ENCODE measurements at regions not wholly inside any gene's neighbourhood (a gene's known extent, or its start where the extent isn't known, plus 50 kb on each side); places are given as distances from the start of the nearest gene placed in this dataset.
"Not testable (repeated sequence)": the region's sequence is repeated elsewhere in the genome, so short reads cannot be mapped to it uniquely, and the experiment has no call there.

DNA sequence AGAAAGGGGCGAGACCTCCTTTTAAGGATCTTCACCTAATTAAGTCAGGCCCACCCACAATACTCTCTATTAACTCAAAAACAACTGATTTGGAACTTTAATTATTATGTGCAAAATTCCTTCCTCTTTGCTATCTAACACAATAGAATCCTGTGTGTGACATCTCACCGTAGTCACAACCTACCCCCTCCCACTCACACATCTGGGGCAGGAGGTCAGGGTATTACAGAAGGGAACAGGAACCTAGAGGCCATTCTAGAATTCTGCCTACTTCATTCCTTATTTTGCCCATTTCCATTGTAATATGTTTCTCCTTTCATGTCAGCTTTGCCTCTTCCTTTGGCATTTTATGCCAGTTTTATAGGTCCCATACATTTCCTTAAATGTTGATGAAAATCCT lies 829.3 kb upstream of the ID2 start:
- no peak overlapping the region for H3K4me3 ChIP-seq (ENCODE audit: low read length)
- no peak overlapping the region for H3K4me2 ChIP-seq (ENCODE audit: low read length)
- no peaks in the 10 kb centered on the region for H3K27me3 ChIP-seq (ENCODE audit: control insufficient read depth, insufficient read depth, low read length)
- H3K9ac ChIP-seq (ENCODE audit: low read depth, low read length) = no peak overlapping the region
- peaks cover 2% of the 10 kb centered on the region for H3K4me1 ChIP-seq (ENCODE audit: control insufficient read depth, insufficient read depth, low read length)
- no peaks in the 10 kb centered on the region for H3K9me3 ChIP-seq (replicated peaks; ENCODE audit: low read length)
- no peaks in the 10 kb centered on the region for H3K36me3 ChIP-seq (ENCODE audit: insufficient read depth, low read length)

DNA sequence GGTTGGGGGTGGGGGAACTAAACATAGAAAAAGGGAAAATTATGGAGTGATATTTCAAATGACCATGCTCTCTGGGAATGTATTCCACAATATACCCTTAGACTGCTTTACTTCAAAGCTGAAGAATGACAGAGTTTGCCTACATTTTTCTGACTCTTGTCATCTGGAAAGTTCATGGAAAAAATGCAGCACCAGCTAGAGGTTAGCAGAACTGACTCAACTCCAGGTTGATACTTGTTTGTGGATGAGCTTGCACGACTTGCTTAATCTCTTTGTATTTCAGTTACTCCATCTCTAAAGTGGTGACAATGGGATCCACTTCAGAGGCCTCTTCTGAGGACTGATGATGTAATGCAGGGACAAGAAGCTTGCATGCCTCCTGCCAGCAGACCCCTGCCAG lies 824.0 kb upstream of the ID2 start:
- no peaks in the 10 kb centered on the region for H3K4me1 ChIP-seq (ENCODE audit: control insufficient read depth, insufficient read depth, low read length)
- H3K4me2 ChIP-seq (ENCODE audit: low read length) = no peak overlapping the region
- no peak overlapping the region for H3K4me3 ChIP-seq (ENCODE audit: low read length)
- no peak overlapping the region for H3K9ac ChIP-seq (ENCODE audit: low read depth, low read length)
- no peaks in the 10 kb centered on the region for H3K36me3 ChIP-seq (ENCODE audit: insufficient read depth, low read length)
- no peaks in the 10 kb centered on the region for H3K9me3 ChIP-seq (replicated peaks; ENCODE audit: low read length)
- no peaks in the 10 kb centered on the region for H3K27me3 ChIP-seq (ENCODE audit: control insufficient read depth, insufficient read depth, low read length)

DNA sequence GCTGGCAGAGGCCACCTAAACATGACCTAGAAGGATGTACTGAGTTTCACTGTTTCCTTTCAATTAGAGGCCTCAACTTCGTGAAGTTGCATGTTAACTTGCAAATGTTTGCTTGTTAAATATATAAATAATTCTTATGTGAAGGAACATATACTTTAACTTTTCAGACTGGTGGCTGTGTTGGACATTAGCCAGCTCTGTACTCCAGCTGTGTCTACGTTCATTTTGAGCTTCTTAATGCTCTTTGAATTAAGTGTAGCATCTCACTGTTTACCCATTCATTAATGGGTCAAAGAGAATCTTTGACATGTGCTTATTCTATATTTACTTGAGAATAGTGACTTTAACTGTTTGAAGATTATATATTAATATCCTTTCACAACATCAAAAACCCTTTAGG lies 823.2 kb upstream of the ID2 start:
- H3K4me2 ChIP-seq (ENCODE audit: low read length) = no peak overlapping the region
- no peaks in the 10 kb centered on the region for H3K9me3 ChIP-seq (replicated peaks; ENCODE audit: low read length)
- no peak overlapping the region for H3K4me3 ChIP-seq (ENCODE audit: low read length)
- H3K36me3 ChIP-seq (ENCODE audit: insufficient read depth, low read length) = no peaks in the 10 kb centered on the region
- H3K9ac ChIP-seq (ENCODE audit: low read depth, low read length) = no peak overlapping the region
- H3K4me1 ChIP-seq (ENCODE audit: control insufficient read depth, insufficient read depth, low read length) = no peaks in the 10 kb centered on the region
- no peaks in the 10 kb centered on the region for H3K27me3 ChIP-seq (ENCODE audit: control insufficient read depth, insufficient read depth, low read length)

DNA sequence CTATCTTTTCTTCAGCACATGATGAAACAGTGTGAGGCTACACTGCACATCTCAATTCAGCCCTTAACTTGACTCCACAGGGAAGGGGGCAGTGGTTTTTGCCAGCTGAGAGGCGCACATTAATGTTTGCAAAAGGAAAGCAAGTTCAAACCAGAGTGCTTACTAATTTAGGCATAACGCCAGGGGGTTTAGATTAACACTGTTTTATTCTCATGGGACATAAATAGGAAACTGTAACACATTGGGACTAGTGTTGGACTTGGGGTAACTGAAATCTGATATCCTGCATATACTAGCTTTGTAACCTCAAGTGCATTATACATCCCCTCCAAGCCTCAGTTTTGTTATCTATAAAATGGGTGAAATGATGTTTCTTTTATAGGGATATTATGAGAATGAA lies 821.2 kb upstream of the ID2 start:
- H3K4me2 ChIP-seq (ENCODE audit: low read length) = no peak overlapping the region
- no peaks in the 10 kb centered on the region for H3K36me3 ChIP-seq (ENCODE audit: insufficient read depth, low read length)
- no peak overlapping the region for H3K9ac ChIP-seq (ENCODE audit: low read depth, low read length)
- no peak overlapping the region for H3K4me3 ChIP-seq (ENCODE audit: low read length)
- no peaks in the 10 kb centered on the region for H3K4me1 ChIP-seq (ENCODE audit: control insufficient read depth, insufficient read depth, low read length)
- no peaks in the 10 kb centered on the region for H3K9me3 ChIP-seq (replicated peaks; ENCODE audit: low read length)
- no peaks in the 10 kb centered on the region for H3K27me3 ChIP-seq (ENCODE audit: control insufficient read depth, insufficient read depth, low read length)

DNA sequence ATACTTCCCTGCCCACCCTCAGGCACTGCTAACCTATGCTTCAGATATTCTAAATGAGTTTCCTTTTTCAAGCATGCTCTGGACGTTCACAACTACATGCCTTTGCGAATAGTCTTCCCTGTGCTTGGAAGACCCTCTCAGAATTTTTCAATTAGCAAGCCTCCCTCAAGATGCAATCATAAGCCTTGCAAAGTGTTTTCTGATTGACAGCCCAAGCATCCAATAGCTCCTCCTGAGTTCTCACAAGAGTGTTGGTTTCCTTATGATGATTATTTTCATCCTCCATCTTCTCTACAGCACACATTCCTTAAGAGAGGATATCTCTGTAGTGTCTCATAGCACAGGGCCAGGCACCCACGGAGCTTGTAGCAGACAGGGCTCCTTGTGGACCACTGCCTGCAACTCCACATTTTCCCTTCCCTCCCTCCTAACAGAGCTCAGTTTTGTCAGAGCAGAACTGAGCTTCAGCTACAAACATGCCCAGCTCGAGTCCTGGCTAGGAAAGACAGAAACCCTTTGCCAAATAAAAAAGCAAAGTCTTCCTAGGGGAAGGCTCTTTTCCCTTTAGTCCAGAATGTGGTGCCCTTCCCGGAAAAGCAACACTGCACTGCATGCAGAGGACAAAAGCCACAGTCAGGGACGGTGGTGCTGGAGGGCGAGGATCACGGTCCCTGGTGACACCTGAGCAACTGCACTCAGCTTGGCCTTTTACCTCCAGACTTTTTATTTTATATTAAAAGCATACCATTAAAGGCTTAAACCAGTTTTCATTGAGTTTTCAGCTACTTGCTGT lies 819.8 kb upstream of the ID2 start:
- no peak overlapping the region for H3K9ac ChIP-seq (ENCODE audit: low read depth, low read length)
- H3K4me1 ChIP-seq (ENCODE audit: control insufficient read depth, insufficient read depth, low read length) = no peaks in the 10 kb centered on the region
- H3K27me3 ChIP-seq (ENCODE audit: control insufficient read depth, insufficient read depth, low read length) = no peaks in the 10 kb centered on the region
- H3K36me3 ChIP-seq (ENCODE audit: insufficient read depth, low read length) = no peaks in the 10 kb centered on the region
- no peak overlapping the region for H3K4me3 ChIP-seq (ENCODE audit: low read length)
- no peak overlapping the region for H3K4me2 ChIP-seq (ENCODE audit: low read length)
- H3K9me3 ChIP-seq (replicated peaks; ENCODE audit: low read length) = no peaks in the 10 kb centered on the region

DNA sequence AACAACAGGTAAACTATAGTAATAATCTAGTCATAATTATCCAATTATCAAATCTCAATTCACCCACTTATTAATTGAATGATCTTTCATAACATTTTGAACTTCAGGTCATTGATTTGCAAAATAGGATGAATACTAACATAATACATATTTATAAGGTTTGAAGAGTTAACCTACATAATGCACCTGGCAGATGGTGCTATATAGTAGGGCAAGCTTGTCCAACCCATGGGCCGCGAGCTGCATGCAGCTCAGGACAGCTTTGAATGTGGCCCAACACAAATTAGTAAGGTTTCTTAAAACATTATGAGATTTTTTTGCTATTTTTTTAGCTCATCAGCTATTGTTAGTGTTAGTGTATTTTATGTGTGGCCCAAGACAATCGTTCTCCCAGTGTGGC lies 815.8 kb upstream of the ID2 start:
- no peaks in the 10 kb centered on the region for H3K27me3 ChIP-seq (ENCODE audit: control insufficient read depth, insufficient read depth, low read length)
- H3K4me1 ChIP-seq (ENCODE audit: control insufficient read depth, insufficient read depth, low read length) = no peaks in the 10 kb centered on the region
- H3K4me2 ChIP-seq (ENCODE audit: low read length) = no peak overlapping the region
- no peak overlapping the region for H3K9ac ChIP-seq (ENCODE audit: low read depth, low read length)
- no peaks in the 10 kb centered on the region for H3K36me3 ChIP-seq (ENCODE audit: insufficient read depth, low read length)
- H3K9me3 ChIP-seq (replicated peaks; ENCODE audit: low read length) = no peaks in the 10 kb centered on the region
- no peak overlapping the region for H3K4me3 ChIP-seq (ENCODE audit: low read length)

DNA sequence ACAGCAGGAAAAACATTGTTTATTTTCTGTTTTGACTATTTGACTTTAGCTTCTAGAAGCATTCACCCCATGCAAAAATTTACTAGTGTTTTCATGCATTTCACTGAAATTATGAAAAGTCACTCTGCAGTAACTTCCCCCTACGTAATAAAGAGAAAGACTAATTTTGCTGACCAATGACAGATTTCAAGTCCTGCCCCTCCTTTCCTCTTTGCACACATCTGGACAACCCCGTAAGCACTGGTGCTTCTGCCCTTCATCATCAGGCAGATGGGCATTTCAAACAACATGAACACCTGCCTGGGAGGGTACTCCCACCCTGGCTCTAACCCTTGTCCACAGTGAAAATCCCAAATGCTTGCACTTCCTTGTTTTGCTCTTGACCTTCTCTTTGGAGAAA lies 815.0 kb upstream of the ID2 start:
- Histone ChIP-seq H3K9me3 (replicated peaks; ENCODE audit: low read length) (no peaks in the 10 kb centered on the region), H3K4me3 (ENCODE audit: low read length) (no peak overlapping the region), H3K27me3 (ENCODE audit: control insufficient read depth, insufficient read depth, low read length) (no peaks in the 10 kb centered on the region), H3K9ac (ENCODE audit: low read depth, low read length) (no peak overlapping the region), H3K36me3 (ENCODE audit: insufficient read depth, low read length) (no peaks in the 10 kb centered on the region), H3K4me2 (ENCODE audit: low read length) (no peak overlapping the region), H3K4me1 (ENCODE audit: control insufficient read depth, insufficient read depth, low read length) (no peaks in the 10 kb centered on the region)

DNA sequence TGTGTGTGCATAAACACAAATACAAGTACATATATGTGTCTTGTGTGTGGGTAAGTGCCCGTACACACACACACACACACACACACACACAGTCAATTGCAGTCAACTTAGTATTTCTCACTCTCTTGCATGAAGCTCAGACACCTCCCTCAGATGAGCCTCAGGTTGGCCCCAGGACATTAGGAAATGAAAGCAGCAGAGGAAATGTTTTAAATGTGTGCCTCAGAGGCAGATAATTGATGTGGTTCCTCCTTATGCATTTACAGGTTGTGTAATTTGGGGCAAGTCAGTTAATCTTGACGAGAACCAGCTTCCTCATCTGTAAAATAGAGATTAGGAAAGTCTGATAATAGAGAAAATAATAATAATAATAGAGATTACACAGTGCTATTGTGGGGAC lies 814.0 kb upstream of the ID2 start:
- no peaks in the 10 kb centered on the region for H3K4me1 ChIP-seq (ENCODE audit: control insufficient read depth, insufficient read depth, low read length)
- no peak overlapping the region for H3K4me2 ChIP-seq (ENCODE audit: low read length)
- H3K4me3 ChIP-seq (ENCODE audit: low read length) = no peak overlapping the region
- no peaks in the 10 kb centered on the region for H3K9me3 ChIP-seq (replicated peaks; ENCODE audit: low read length)
- no peaks in the 10 kb centered on the region for H3K27me3 ChIP-seq (ENCODE audit: control insufficient read depth, insufficient read depth, low read length)
- no peak overlapping the region for H3K9ac ChIP-seq (ENCODE audit: low read depth, low read length)
- H3K36me3 ChIP-seq (ENCODE audit: insufficient read depth, low read length) = no peaks in the 10 kb centered on the region

DNA sequence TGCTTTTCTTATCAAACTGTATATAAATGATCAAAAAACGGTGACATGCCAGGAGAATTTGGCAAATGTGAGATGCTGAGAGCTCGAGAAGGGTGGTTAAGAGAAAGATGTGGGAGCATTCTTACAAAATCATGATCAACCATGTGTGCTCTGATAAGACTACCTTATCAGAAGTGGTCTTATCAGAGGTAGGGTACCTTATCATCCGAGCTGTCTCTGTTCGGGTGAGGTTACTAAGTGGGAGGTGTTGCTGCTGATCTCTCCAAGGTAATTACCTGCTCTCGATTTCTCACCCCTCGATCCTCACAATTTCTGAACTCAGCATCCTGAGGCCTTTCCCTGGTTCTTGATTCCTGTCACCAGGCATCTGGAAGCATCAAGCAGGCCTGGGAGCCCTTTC lies 813.0 kb upstream of the ID2 start:
- H3K9ac ChIP-seq (ENCODE audit: low read depth, low read length) = no peak overlapping the region
- H3K4me1 ChIP-seq (ENCODE audit: control insufficient read depth, insufficient read depth, low read length) = no peaks in the 10 kb centered on the region
- no peak overlapping the region for H3K4me3 ChIP-seq (ENCODE audit: low read length)
- no peak overlapping the region for H3K4me2 ChIP-seq (ENCODE audit: low read length)
- H3K36me3 ChIP-seq (ENCODE audit: insufficient read depth, low read length) = no peaks in the 10 kb centered on the region
- H3K27me3 ChIP-seq (ENCODE audit: control insufficient read depth, insufficient read depth, low read length) = no peaks in the 10 kb centered on the region
- no peaks in the 10 kb centered on the region for H3K9me3 ChIP-seq (replicated peaks; ENCODE audit: low read length)

DNA sequence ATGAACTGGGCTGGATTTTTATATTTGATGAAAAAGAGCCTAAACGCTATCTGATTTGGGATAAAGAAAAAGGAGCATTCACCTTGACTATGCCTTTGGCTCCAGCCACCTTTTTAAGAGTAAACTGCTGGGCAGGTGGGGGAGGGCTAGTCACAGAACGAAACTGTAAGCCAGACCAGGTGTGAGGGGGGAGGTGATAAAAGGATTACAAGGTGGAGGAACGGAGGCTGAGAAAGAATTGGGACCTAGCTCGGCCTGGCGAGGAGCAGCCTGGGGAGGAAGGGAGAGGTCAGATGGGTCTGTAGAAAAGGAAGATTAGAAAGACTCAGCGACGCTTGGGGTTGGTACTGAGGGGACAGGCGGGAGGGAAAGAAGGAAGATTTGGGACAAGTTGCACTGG lies 805.4 kb upstream of the ID2 start:
- H3K36me3 ChIP-seq (ENCODE audit: insufficient read depth, low read length); H3K4me1 ChIP-seq (ENCODE audit: control insufficient read depth, insufficient read depth, low read length); H3K27me3 ChIP-seq (ENCODE audit: control insufficient read depth, insufficient read depth, low read length); H3K4me3 ChIP-seq (ENCODE audit: low read length); H3K9me3 ChIP-seq (replicated peaks; ENCODE audit: low read length); H3K4me2 ChIP-seq (ENCODE audit: low read length); H3K9ac ChIP-seq (ENCODE audit: low read depth, low read length): not testable (repeated sequence)

DNA sequence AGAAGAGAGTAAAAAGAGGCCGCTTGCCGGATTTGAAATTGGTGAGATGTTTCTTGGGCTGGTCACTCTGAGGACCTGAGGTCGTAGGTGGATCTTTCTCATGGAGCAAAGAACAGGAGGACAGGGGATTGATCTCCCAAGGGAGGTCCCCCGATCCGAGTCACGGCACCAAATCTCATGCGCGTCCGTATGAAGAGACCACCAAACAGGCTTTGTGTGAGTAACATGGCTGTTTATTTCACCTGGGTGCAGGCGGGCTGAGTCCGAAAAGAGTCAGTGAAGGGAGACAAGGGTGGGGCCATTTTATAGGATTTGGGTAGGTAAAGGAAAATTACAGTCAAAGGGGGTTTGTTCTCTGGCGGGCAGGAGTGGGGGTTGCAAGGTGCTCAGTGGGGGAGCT lies 803.6 kb upstream of the ID2 start:
- H3K9ac ChIP-seq (ENCODE audit: low read depth, low read length); H3K4me2 ChIP-seq (ENCODE audit: low read length); H3K36me3 ChIP-seq (ENCODE audit: insufficient read depth, low read length); H3K9me3 ChIP-seq (replicated peaks; ENCODE audit: low read length); H3K27me3 ChIP-seq (ENCODE audit: control insufficient read depth, insufficient read depth, low read length); H3K4me3 ChIP-seq (ENCODE audit: low read length); H3K4me1 ChIP-seq (ENCODE audit: control insufficient read depth, insufficient read depth, low read length): not testable (repeated sequence)

DNA sequence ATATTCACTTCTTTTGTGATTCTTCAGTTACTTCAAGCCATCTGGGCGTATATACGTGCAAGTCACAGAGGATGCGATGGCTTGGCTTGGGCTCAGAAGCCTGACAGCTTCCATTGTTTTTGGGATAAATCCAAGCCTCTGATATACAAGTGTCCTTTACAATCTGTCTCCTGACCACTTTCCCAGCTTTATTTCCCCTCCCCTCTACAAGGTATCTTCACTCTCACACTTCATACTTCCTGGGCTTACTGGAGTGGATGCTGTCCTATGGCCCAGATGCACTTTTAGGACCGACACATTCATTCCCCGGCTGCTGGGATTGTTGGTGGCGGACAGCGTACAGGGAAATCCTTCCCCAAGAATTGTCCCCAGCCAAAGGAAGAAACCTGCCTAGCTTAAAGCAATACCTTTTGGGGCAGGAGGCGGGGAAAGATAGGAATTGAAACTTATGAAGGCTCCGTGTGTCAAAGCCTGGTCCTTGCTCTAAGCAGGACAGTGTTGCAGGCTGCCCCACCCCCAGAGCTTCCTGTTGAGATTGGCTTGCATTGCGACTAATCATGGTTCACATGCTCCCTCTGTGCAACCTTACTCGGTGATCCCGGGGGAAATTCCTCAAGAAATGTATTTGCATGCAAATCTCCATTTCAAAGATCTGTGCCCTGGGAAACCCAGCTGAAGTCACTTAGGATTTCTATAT lies 802.9 kb upstream of the ID2 start:
- Histone ChIP-seq H3K4me3 (ENCODE audit: low read length) (no peak overlapping the region), H3K9ac (ENCODE audit: low read depth, low read length) (no peak overlapping the region), H3K36me3 (ENCODE audit: insufficient read depth, low read length) (no peaks in the 10 kb centered on the region), H3K4me2 (ENCODE audit: low read length) (no peak overlapping the region), H3K4me1 (ENCODE audit: control insufficient read depth, insufficient read depth, low read length) (no peaks in the 10 kb centered on the region), H3K9me3 (replicated peaks; ENCODE audit: low read length) (no peaks in the 10 kb centered on the region), H3K27me3 (ENCODE audit: control insufficient read depth, insufficient read depth, low read length) (no peaks in the 10 kb centered on the region)

Measured in skeletal muscle satellite cell (primary cell).